ENCODE measurements at regions not wholly inside any gene's neighbourhood (a gene's known extent, or its start where the extent isn't known, plus 50 kb on each side); places are given as distances from the start of the nearest gene placed in this dataset.

DNA sequence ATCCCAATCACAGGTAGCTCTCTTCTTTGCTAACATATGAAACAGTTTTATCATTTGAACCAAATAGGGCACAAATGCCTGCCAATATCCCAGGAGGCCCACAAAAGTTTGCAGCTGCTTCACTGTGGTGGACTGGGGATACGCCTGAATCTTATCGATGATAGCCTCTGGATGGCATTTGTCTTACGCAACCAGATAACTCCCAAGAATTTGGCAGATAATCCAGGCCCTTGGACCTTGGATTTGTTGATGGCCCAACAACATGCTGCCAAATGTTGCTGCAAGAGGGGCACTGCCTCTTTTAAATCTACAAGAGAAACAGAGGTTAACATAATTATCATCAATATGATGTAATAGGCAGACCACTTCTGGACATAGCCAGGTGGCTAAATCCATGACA is 587.1 kb upstream of the LRRTM4 start:
- H3K27ac ChIP-seq (ENCODE audit: insufficient read length, low read depth, low read length), result no peak overlapping the region
- Mint-ChIP-seq H3K4me3 (no peak overlapping the region), H3K36me3 (ENCODE audit: insufficient read depth in 1 of 3, low read depth in 3 of 3) (peaks cover 6 to 12% (median 8%) of the 10 kb centered on the region in 3 experiments; a peak in 6 of 7 replicates), H3K27ac (no peak overlapping the region; a peak in 1 of 7 replicates), H3K27me3 (ENCODE audit: low read depth) (no peaks in the 10 kb centered on the region), H3K4me1 (no peaks in the 10 kb centered on the region), H3K9me3 (peaks cover 11 to 14% of the 10 kb centered on the region in 2 experiments; a peak in 4 of 5 replicates)
- no peaks in the 10 kb centered on the region for H3K9me3 ChIP-seq (ENCODE audit: control insufficient read depth, low read depth, low read length)
- H3K23ac ChIP-seq (ENCODE audit: insufficient read length, low read depth, low read length), result no peak overlapping the region
- no peak overlapping the region for H3K4ac ChIP-seq (ENCODE audit: low read depth, low read length)
- H3K23me2 ChIP-seq (ENCODE audit: insufficient read length, low read depth, low read length, poor library complexity, severe bottlenecking), result no peaks in the 10 kb centered on the region
- no peaks in the 10 kb centered on the region for H3K79me1 ChIP-seq (ENCODE audit: insufficient read depth, low read depth, low read length, poor library complexity, severe bottlenecking)
- H4K91ac ChIP-seq (ENCODE audit: insufficient read length, low read depth, low read length), result no peak overlapping the region
- no peak overlapping the region for H2AK5ac ChIP-seq (ENCODE audit: insufficient read length, low read length)
- H4K5ac ChIP-seq (ENCODE audit: insufficient read length, low read depth, low read length), result no peak overlapping the region
- H3K9ac ChIP-seq (ENCODE audit: extremely low read depth, insufficient read length, low read length), result no peak overlapping the region
- H3K4me1 ChIP-seq (ENCODE audit: insufficient read depth, low read length), result no peaks in the 10 kb centered on the region
- H2BK5ac ChIP-seq (ENCODE audit: insufficient read length, low read length), result no peak overlapping the region
- no peaks in the 10 kb centered on the region for H3K27me3 ChIP-seq (ENCODE audit: insufficient read depth, low read length)
- H2BK15ac ChIP-seq (ENCODE audit: low read depth, low read length), result no peak overlapping the region
- TF ChIP-seq, protein P1, sequence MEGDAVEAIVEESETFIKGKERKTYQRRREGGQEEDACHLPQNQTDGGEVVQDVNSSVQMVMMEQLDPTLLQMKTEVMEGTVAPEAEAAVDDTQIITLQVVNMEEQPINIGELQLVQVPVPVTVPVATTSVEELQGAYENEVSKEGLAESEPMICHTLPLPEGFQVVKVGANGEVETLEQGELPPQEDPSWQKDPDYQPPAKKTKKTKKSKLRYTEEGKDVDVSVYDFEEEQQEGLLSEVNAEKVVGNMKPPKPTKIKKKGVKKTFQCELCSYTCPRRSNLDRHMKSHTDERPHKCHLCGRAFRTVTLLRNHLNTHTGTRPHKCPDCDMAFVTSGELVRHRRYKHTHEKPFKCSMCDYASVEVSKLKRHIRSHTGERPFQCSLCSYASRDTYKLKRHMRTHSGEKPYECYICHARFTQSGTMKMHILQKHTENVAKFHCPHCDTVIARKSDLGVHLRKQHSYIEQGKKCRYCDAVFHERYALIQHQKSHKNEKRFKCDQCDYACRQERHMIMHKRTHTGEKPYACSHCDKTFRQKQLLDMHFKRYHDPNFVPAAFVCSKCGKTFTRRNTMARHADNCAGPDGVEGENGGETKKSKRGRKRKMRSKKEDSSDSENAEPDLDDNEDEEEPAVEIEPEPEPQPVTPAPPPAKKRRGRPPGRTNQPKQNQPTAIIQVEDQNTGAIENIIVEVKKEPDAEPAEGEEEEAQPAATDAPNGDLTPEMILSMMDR (conservative IDR thresholded peaks at IDR 0.05), result no peak
- H3K18ac ChIP-seq (ENCODE audit: insufficient read length, low read depth, low read length), result no peak overlapping the region
- no CpG with 5 or more reads among the region's 3 CpGs for WGBS (ENCODE audit: extremely low coverage, insufficient read length, low lambda C conversion rate)
- H4K8ac ChIP-seq (replicated peaks; ENCODE audit: insufficient read length, low read depth, low read length), result no peak overlapping the region
- H3K56ac ChIP-seq (ENCODE audit: insufficient read length, low read depth, low read length), result no peak overlapping the region
- no peak for DNase-seq
- H3K4me2 ChIP-seq (ENCODE audit: insufficient read depth, insufficient read length, low read length), result no peak overlapping the region
- H2AFZ ChIP-seq (ENCODE audit: low read length), result no peak overlapping the region
- no peak overlapping the region for H2BK20ac ChIP-seq (ENCODE audit: low read depth, low read length, poor library complexity, severe bottlenecking)
- no peak overlapping the region for H3K14ac ChIP-seq (ENCODE audit: insufficient read depth, low read length)
- no peak overlapping the region for H3T11ph ChIP-seq (ENCODE audit: low read length)
- H2BK120ac ChIP-seq (ENCODE audit: low read depth, low read length, poor library complexity, severe bottlenecking), result no peak overlapping the region
- no peaks in the 10 kb centered on the region for H4K20me1 ChIP-seq (ENCODE audit: control insufficient read depth, insufficient read depth, insufficient read length)
- H3K79me2 ChIP-seq (ENCODE audit: insufficient read depth, low read length), result no peaks in the 10 kb centered on the region
- H2BK12ac ChIP-seq (ENCODE audit: insufficient read length, low read depth, low read length), result no peak overlapping the region

Measured in H9 (cell line).